ENCODE measurements at regions not wholly inside any gene's neighbourhood (a gene's known extent, or its start where the extent isn't known, plus 50 kb on each side); places are given as distances from the start of the nearest gene placed in this dataset.

DNA sequence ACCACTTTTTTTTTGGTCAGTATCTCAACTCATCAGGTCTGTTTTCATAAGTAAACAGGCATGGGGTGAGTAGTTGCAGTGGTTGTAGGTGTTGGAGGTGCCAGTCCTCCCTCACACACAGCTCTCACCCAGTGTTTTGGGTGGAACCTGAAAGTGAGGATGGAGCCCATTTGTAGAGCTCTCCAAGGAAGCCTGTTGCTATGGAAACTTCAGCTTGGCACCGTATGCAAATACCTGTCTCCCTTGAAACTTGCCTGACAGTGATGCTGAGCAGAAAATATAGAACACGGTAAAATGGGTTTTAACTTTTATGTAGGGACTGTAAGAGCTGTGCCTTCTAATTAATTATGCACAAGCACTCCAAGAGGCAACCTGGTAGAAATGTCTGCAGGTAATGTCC lies 214.1 kb downstream of the AJAP1 start:
- DNase-seq (ENCODE audit: low read depth), result no peak

DNA sequence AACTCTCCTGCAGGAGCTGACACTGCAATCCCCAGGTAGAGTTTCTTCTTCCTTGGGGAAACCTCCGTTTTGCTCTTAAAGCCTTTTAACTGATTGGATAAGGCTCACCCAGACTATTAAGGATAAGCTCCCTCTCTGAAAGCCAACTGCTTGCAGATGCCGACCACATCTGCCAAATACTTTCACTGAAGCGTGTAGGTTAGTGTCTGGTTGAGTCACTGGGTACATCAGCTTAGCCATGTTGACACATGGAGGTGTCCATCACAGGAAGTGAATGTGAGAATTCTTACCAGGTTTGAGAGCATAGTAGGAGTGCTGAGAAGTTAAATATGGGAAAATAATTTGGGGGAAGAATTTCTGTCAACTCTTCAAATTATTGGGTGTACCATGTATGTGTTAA lies 202.0 kb downstream of the AJAP1 start:
- no peak for DNase-seq (ENCODE audit: low read depth)

DNA sequence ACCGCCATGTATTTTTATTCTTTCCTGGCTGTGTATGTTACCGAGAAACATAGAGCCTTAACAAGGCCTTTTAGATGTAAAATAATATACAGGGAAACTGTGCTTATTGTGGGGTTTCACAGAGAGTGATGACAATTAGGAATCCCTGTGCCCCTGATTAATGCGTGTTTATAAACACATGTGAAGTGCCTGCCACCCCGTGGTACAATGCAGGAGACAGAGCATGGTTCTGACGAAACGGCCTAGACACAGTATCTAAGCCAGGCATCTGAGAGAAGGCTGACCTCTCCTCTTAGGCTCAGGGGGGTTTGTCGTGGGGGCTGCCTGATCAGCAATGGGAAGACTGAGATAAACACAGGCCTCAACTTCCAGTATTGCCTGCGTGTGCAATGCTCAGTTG lies 200.0 kb downstream of the AJAP1 start:
- no peak for DNase-seq (ENCODE audit: low read depth)

DNA sequence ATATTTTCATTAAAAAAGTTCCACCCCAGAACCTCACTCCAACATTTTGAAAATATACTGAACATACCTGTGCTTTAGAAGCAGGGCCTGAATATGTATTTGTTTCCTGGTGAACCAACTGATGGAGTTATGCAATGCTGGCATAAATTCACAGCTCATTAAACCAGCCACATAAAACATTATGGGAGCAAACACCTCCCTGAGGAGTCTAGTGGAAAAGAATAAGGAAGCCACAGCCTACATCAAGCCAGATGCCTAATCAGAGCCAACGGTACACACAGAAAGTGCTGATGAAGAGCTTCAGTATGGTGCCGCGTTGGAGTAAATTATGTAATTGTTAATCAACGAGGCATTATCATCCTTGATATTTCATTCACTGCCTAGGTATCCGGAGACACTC lies 199.5 kb downstream of the AJAP1 start:
- DNase-seq (ENCODE audit: low read depth), result no peak

DNA sequence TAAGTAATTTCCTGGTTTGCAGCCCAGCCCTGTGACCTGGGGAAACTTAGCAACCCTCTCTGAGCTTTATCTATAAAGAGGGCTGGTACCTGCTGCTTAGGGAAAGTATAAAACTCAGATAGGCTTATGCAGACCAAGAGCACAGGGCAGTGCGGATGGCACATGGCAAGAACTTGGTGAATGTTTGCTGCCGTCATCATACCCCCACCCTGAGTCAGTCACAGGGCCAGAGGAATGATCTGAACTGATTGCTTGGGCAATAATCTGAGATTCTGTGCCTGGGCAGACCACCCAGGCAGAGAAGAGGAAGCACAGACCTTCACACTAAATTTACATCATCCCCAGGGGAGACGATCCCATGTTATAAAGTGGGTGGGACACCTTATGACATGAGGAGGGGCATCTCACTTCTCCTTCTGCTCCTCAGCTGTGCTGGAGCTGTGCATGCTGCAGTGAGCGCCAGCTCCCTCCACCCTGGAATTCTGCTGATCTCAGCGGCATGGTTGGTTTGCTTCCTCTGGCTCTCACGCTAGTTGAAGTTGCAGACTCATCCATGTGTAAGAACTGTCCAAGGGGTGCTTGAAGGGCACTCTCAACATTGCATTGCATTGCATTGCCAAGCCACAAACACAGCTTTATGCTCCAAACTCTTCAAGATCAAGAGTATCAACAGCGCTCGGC lies 197.1 kb downstream of the AJAP1 start:
- no peak for DNase-seq (ENCODE audit: low read depth)

DNA sequence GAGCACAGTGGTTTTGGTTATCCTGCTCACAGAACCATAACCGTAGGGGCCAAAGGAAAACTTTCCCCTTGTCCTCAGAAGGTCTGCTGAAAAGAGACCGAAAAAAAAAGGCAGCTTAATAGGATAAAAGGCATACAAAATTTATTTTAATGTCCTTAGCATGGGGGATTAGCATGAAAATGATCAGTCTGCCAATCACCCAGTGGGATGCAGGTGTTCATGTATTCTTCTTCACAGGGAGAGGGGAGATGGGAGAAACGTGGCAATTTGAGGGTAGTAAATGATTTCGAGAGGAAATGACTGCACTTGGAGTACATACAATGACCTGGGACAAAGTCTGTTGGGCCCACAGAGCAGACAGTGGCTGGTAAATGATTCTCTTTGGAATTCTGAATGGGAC lies 194.0 kb downstream of the AJAP1 start:
- DNase-seq (ENCODE audit: low read depth), result no peak

DNA sequence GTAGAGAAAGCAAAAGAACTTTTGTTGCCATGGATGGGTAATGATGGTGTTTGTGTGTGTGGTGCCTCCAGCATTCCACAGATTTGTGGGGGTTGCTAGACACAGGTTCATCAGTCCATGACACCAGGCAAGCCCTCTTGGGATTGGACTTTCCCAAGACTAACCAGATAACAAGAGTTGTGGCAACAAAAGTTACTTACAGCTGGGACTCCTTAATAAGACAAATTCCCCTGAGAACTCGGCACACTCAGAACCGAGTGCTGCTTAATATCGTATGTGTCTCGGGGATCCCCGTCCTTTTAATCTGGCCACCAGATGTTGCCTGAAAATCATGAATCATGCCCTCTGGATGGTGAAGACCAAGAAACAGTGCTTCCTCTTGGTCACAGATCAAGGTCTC lies 193.3 kb downstream of the AJAP1 start:
- DNase-seq (ENCODE audit: low read depth), result no peak
